HCT116 (cell line): ENCODE measurements at regions not wholly inside any gene's neighbourhood (a gene's known extent, or its start where the extent isn't known, plus 50 kb on each side); places are given as distances from the start of the nearest gene placed in this dataset.

Experiments used
- ATAC-seq: fragments of 200-7000 bp; cut with Tn5 transposase; 2 replicates; pipeline ENCODE4 v1.9.1; 2020; ENCODE audit warnings: mild to moderate bottlenecking, moderate library complexity
- BruUV-seq: library from RNA; stranded (reverse); fragments of 400-500 nt; replicated peaks from 2 replicates; lab custom pipeline; 2021; lab: Mats Ljungman, UMichigan
- CTCF ChIA-PET: fragments of 300-600 bp; sonication (Branson Sonifier 250); formaldehyde crosslinking; loops from one replicate; lab custom pipeline; 2021; ENCODE audit warnings: antibody characterized with exemption; lab: Charles Lee
- POLR2A ChIA-PET: fragments of 300-600, 350-600 bp; sonication (Branson Sonifier 250); formaldehyde crosslinking; loops from one replicate; lab custom pipeline; 2021; ENCODE audit warnings: antibody characterized with exemption; lab: Charles Lee
- RAD21 ChIA-PET, 2 experiments: fragments of 300-600 bp; sonication (Branson Sonifier 250); formaldehyde crosslinking; loops; one replicate each; lab custom pipeline; 2023; ENCODE audit warnings: low total read pairs in 2 of 2; ENCODE audit not compliant: uncharacterized antibody in 2 of 2, unreplicated experiment in 2 of 2, low non-redundant PET in 1 of 2; lab: Charles Lee
- DNase-seq: peaks from one replicate; pipeline ENCODE4 v3.0.0-alpha.2; 2010; ENCODE audit warnings: low read depth, low spot score
- H2AFZ ChIP-seq: fragments of 200-600 bp; shearing (Covaris generic), sonication (generic); 2 replicates; pipeline ENCODE4 v1.6.1; 2017; ENCODE audit warnings: low read depth, mixed run types, mixed read lengths, antibody characterized with exemption, low read length; ENCODE audit not compliant: poor library complexity, severe bottlenecking
- H3K27ac ChIP-seq: 2 replicates; pipeline ENCODE4 v1.5.1; 2012; ENCODE audit warnings: low read depth, low read length
- H3K27me3 ChIP-seq: fragments of 200-600 bp; sonication (generic); 2 replicates; pipeline ENCODE4 v1.6.1; 2016; ENCODE audit warnings: mixed run types, low read length, mixed read lengths; ENCODE audit not compliant: insufficient read depth
- H3K36me3 ChIP-seq, 2 experiments: fragments of 200-500 bp in 1 of 2; fragments of 200-600 bp in 1 of 2; sonication (Bioruptor generic) in 1 of 2; sonication (generic) in 1 of 2; 2 replicates each; pipeline versions ENCODE4 v1.5.1 to v1.6.1; 2014 to 2016; ENCODE audit warnings: low read length in 2 of 2, inconsistent platforms in 1 of 2, mixed read lengths in 1 of 2, mixed run types in 1 of 2; ENCODE audit not compliant: insufficient read depth in 2 of 2, control insufficient read depth in 1 of 2
- H3K4me1 ChIP-seq, 2 experiments: fragments of 200-600 bp in 1 of 2; sonication (generic) in 1 of 2; 2 replicates each; pipeline versions ENCODE4 v1.5.1 to v1.6.1; 2012 to 2017; ENCODE audit warnings: low read length in 2 of 2, inconsistent platforms in 1 of 2, mild to moderate bottlenecking in 1 of 2, mixed read lengths in 1 of 2, mixed run types in 1 of 2, moderate library complexity in 1 of 2; ENCODE audit not compliant: insufficient read depth in 2 of 2, control insufficient read depth in 1 of 2
- H3K4me2 ChIP-seq: fragments of 200-600 bp; sonication (generic); 2 replicates; pipeline ENCODE4 v1.6.1; 2017; ENCODE audit warnings: mixed run types, low read length, mixed read lengths
- H3K4me3 ChIP-seq, 2 experiments: fragments of 200-600 bp in 1 of 2; sonication (generic) in 1 of 2; replicated peaks in 1 of 2; 2 replicates each; pipeline ENCODE4 v1.5.1; 2011 to 2016; ENCODE audit warnings: low read length in 2 of 2, control low read depth in 1 of 2, low read depth in 1 of 2, mild to moderate bottlenecking in 1 of 2, mixed read lengths in 1 of 2, mixed run types in 1 of 2
- H3K79me2 ChIP-seq: fragments of 200-600 bp; sonication (generic); 2 replicates; pipeline ENCODE4 v1.6.1; 2017; ENCODE audit warnings: mild to moderate bottlenecking, mixed run types, low read length, moderate library complexity, mixed read lengths; ENCODE audit not compliant: insufficient read depth
- H3K9ac ChIP-seq: fragments of 200-600 bp; sonication (generic); 2 replicates; pipeline ENCODE4 v1.6.1; 2016; ENCODE audit warnings: low read length, mixed read lengths
- H3K9me2 ChIP-seq: fragments of 200-600 bp; sonication (generic), shearing (Covaris generic); 2 replicates; pipeline ENCODE4 v1.6.1; 2017; ENCODE audit warnings: mixed run types, mild to moderate bottlenecking, moderate library complexity; ENCODE audit not compliant: insufficient read depth
- H3K9me3 ChIP-seq, 2 experiments: fragments of 200-500 bp in 1 of 2; fragments of 200-600 bp in 1 of 2; sonication (Bioruptor generic) in 1 of 2; sonication (generic) in 1 of 2; 2 replicates each; pipeline ENCODE4 v1.6.1; 2014 to 2017; ENCODE audit warnings: low read length in 2 of 2, mixed read lengths in 2 of 2, inconsistent platforms in 1 of 2, low read depth in 1 of 2, mild to moderate bottlenecking in 1 of 2, mixed run types in 1 of 2, moderate library complexity in 1 of 2; ENCODE audit not compliant: control insufficient read depth in 1 of 2, insufficient read depth in 1 of 2
- H4K20me1 ChIP-seq: fragments of 200-600 bp; sonication (generic), shearing (Covaris generic); 2 replicates; pipeline ENCODE4 v1.6.1; 2017; ENCODE audit warnings: mixed run types, mild to moderate bottlenecking, moderate library complexity; ENCODE audit not compliant: insufficient read depth
- ATF3 ChIP-seq: IDR thresholded peaks from 2 replicates; pipeline ENCODE4 v1.6.1; 2012
- CBX3 ChIP-seq: IDR thresholded peaks from 2 replicates; pipeline ENCODE4 v1.6.1; 2012; ENCODE audit warnings: low read depth
- CEBPB ChIP-seq: IDR thresholded peaks from 2 replicates; pipeline ENCODE4 v1.6.1; 2012; ENCODE audit warnings: low read depth
- ELF1 ChIP-seq: IDR thresholded peaks from 2 replicates; pipeline ENCODE4 v1.6.1; 2012; ENCODE audit warnings: low read depth, borderline replicate concordance
- EZH2 ChIP-seq: fragments of 200-600 bp; sonication (generic); IDR thresholded peaks from 2 replicates; pipeline ENCODE4 v1.6.1; 2017; ENCODE audit warnings: antibody characterized with exemption, mixed run types
- EZH2phosphoT487 ChIP-seq: fragments of 200-600 bp; IDR thresholded peaks from 2 replicates; pipeline ENCODE4 v1.6.1; 2018; ENCODE audit warnings: antibody characterized with exemption, borderline replicate concordance
- FOSL1 ChIP-seq: IDR thresholded peaks from 2 replicates; pipeline ENCODE4 v1.6.1; 2012; ENCODE audit warnings: low read depth
- JUND ChIP-seq: IDR thresholded peaks from 2 replicates; pipeline ENCODE4 v1.6.1; 2012
- MAX ChIP-seq: IDR thresholded peaks from 2 replicates; pipeline ENCODE4 v1.6.1; 2012
- POLR2A ChIP-seq: IDR thresholded peaks from 2 replicates; pipeline ENCODE4 v1.7.0; 2011; ENCODE audit warnings: borderline replicate concordance; ENCODE audit not compliant: insufficient read depth, insufficient read length; ENCODE audit errors: extremely low read depth
- POLR2AphosphoS5 ChIP-seq: IDR thresholded peaks from 2 replicates; pipeline ENCODE4 v1.6.1; 2011; ENCODE audit warnings: mild to moderate bottlenecking, low read depth, low read length, moderate library complexity
- RAD21 ChIP-seq: IDR thresholded peaks from 2 replicates; pipeline ENCODE4 v1.6.1; 2012; ENCODE audit warnings: low read depth, mild to moderate bottlenecking
- REST ChIP-seq: IDR thresholded peaks from 2 replicates; pipeline ENCODE4 v1.6.1; 2012; ENCODE audit warnings: low read depth
- SIN3A ChIP-seq: IDR thresholded peaks from 2 replicates; pipeline ENCODE4 v1.6.1; 2012; ENCODE audit warnings: low read depth
- TCF7L2 ChIP-seq: IDR thresholded peaks from 2 replicates; pipeline ENCODE4 v1.7.0; 2011; ENCODE audit warnings: borderline replicate concordance, inconsistent platforms; ENCODE audit not compliant: insufficient read depth, insufficient read length; ENCODE audit errors: extremely low read depth
- YY1 ChIP-seq: IDR thresholded peaks from 2 replicates; pipeline ENCODE4 v1.6.1; 2011; ENCODE audit warnings: low read length, low read depth, moderate library complexity, mild to moderate bottlenecking; ENCODE audit not compliant: insufficient replicate concordance; ENCODE audit errors: extremely low read depth
- ZFX ChIP-seq: fragments of 450-650 bp; IDR thresholded peaks from 2 replicates; pipeline ENCODE4 v1.6.1; 2017
- ZNF274 ChIP-seq: fragments of 200-500 bp; sonication (Bioruptor generic); IDR thresholded peaks from 2 replicates; pipeline ENCODE4 v1.6.1; 2014; ENCODE audit warnings: mild to moderate bottlenecking, low read depth, low read length, inconsistent platforms
- intact Hi-C: fragments of 100-400 bp; cut with micrococcal nuclease; formaldehyde crosslinking; loops from 2 replicates; pipeline ENCODE4 v1.10.0; 2022
- TF ChIP-seq, protein P1 (sequence below): IDR thresholded peaks from 2 replicates; pipeline ENCODE4 v1.6.1; 2011; ENCODE audit warnings: mild to moderate bottlenecking, low read length, moderate library complexity; ENCODE audit not compliant: insufficient replicate concordance; ENCODE audit errors: extremely low read depth
- TF ChIP-seq, protein P2 (sequence below), 3 experiments: fragments of 200-600 bp in 1 of 3; sonication (generic) in 1 of 3; IDR thresholded peaks in 2 of 3; conservative IDR thresholded peaks in 1 of 3; 2 replicates each; pipeline ENCODE4 v1.5.1; 2012 to 2017; ENCODE audit warnings: low read depth in 2 of 3, low read length in 2 of 3, antibody characterized with exemption in 1 of 3, borderline replicate concordance in 1 of 3, control low read depth in 1 of 3, mild to moderate bottlenecking in 1 of 3, mixed read lengths in 1 of 3, mixed run types in 1 of 3, moderate library complexity in 1 of 3; ENCODE audit not compliant: insufficient read depth in 1 of 3

DNA sequence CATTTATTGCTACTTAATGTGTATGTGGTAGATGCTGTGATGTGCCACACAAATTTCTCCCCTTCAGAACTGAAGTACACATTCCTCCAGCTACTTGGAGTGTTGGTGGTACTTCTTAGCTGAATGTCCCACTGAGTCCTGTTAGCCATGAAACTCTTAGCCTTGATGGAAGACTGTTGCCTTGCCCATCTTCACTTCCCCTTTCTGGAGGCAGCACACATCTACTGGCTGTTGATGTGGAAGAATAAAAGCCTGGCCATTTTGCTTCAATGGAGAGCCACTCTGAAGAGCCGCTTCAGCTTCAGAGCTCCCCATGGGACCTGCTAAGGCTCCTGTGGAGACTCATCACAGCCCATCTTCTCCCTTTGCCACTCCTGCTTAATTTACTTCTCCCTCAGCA, 157.7 kb upstream of the PITX2 start:
- Histone ChIP-seq H3K79me2 (no peaks in the 10 kb centered on the region), H3K9me2 (no peaks in the 10 kb centered on the region), H2AFZ (no peak overlapping the region), H3K27me3 (no peaks in the 10 kb centered on the region), H3K4me3 (no peak overlapping the region), H3K36me3 (no peaks in the 10 kb centered on the region), H3K9ac (no peak overlapping the region), H3K4me2 (no peak overlapping the region), H3K27ac (no peak overlapping the region), H3K4me1 (no peaks in the 10 kb centered on the region), H4K20me1 (no peaks in the 10 kb centered on the region), H3K9me3 (no peaks in the 10 kb centered on the region)
- TF ChIP-seq MAX (no peak), SIN3A (no peak), JUND (no peak), ELF1 (no peak), POLR2A (no peak), ZFX (no peak), ZNF274 (no peak), TCF7L2 (no peak), ATF3 (no peak), RAD21 (no peak), YY1 (no peak), EZH2phosphoT487 (no peak), POLR2AphosphoS5 (no peak), CBX3 (no peak), FOSL1 (no peak), REST (no peak), CEBPB (no peak), EZH2 (no peak)
- TF ChIP-seq, protein P1, sequence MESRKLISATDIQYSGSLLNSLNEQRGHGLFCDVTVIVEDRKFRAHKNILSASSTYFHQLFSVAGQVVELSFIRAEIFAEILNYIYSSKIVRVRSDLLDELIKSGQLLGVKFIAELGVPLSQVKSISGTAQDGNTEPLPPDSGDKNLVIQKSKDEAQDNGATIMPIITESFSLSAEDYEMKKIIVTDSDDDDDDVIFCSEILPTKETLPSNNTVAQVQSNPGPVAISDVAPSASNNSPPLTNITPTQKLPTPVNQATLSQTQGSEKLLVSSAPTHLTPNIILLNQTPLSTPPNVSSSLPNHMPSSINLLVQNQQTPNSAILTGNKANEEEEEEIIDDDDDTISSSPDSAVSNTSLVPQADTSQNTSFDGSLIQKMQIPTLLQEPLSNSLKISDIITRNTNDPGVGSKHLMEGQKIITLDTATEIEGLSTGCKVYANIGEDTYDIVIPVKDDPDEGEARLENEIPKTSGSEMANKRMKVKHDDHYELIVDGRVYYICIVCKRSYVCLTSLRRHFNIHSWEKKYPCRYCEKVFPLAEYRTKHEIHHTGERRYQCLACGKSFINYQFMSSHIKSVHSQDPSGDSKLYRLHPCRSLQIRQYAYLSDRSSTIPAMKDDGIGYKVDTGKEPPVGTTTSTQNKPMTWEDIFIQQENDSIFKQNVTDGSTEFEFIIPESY = no peak
- TF ChIP-seq, protein P2, sequence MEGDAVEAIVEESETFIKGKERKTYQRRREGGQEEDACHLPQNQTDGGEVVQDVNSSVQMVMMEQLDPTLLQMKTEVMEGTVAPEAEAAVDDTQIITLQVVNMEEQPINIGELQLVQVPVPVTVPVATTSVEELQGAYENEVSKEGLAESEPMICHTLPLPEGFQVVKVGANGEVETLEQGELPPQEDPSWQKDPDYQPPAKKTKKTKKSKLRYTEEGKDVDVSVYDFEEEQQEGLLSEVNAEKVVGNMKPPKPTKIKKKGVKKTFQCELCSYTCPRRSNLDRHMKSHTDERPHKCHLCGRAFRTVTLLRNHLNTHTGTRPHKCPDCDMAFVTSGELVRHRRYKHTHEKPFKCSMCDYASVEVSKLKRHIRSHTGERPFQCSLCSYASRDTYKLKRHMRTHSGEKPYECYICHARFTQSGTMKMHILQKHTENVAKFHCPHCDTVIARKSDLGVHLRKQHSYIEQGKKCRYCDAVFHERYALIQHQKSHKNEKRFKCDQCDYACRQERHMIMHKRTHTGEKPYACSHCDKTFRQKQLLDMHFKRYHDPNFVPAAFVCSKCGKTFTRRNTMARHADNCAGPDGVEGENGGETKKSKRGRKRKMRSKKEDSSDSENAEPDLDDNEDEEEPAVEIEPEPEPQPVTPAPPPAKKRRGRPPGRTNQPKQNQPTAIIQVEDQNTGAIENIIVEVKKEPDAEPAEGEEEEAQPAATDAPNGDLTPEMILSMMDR (IDR thresholded peaks at IDR 0.05 in 2 of 3, conservative IDR thresholded peaks at IDR 0.05 in 1 of 3; ENCODE audit: borderline replicate concordance in 1 of 3, insufficient read depth in 1 of 3, low read depth in 2 of 3, low read length in 2 of 3) = no peak
- RAD21 ChIA-PET = no interaction called here
- no TSS peak for BruUV-seq
- CTCF ChIA-PET = no interaction called here
- no peak for ATAC-seq
- DNase-seq = no peak
- POLR2A ChIA-PET = no interaction called here
- intact Hi-C loops = no loop called here
